ENCODE measurements at regions not wholly inside any gene's neighbourhood (a gene's known extent, or its start where the extent isn't known, plus 50 kb on each side); places are given as distances from the start of the nearest gene placed in this dataset.

- no peak overlapping the region for H3K9ac ChIP-seq (ENCODE audit: extremely low read depth, low read length, poor library complexity, severe bottlenecking)
- H3K27me3 ChIP-seq (ENCODE audit: control insufficient read depth, insufficient read depth, low read length, poor library complexity, severe bottlenecking), result no peaks in the 10 kb centered on the region
- no peaks in the 10 kb centered on the region for H3K36me3 ChIP-seq (ENCODE audit: control insufficient read depth, insufficient read depth, low read length)
- H3K4me3 Mint-ChIP-seq, result no peak overlapping the region
- no peak overlapping the region for H3K27ac Mint-ChIP-seq
- no peak overlapping the region for H3K27ac ChIP-seq (ENCODE audit: low read depth, low read length)
- H3K4me1 Mint-ChIP-seq, result no peaks in the 10 kb centered on the region
- H3K9me3 ChIP-seq (ENCODE audit: control insufficient read depth, low read length), result no peaks in the 10 kb centered on the region
- no peaks in the 10 kb centered on the region for H3K4me1 ChIP-seq (ENCODE audit: control insufficient read depth, insufficient read depth, low read length)
- H3K4me3 ChIP-seq (ENCODE audit: low read length), result no peak overlapping the region
- DNase-seq, result no peak
- no peaks in the 10 kb centered on the region for H3K9me3 Mint-ChIP-seq
- no peak for TF ChIP-seq CTCF (conservative IDR thresholded peaks at IDR 0.05)
- H3K36me3 Mint-ChIP-seq (ENCODE audit: low read depth), result no peaks in the 10 kb centered on the region
- H3K27me3 Mint-ChIP-seq (ENCODE audit: insufficient read depth), result no peaks in the 10 kb centered on the region
- WGBS, 2 experiments (ENCODE audit: insufficient coverage in 1 of 2, insufficient read length in 1 of 2), result 95 to 97% methylated on average over 9 to 11 of the region's 11 CpGs
Measured at GRCh38 chr7:47712416-47712815, 130.5 kb upstream of the TNS3 start.

- Mint-ChIP-seq H3K4me1 (no peaks in the 10 kb centered on the region), H3K27ac (no peak overlapping the region)
- WGBS, 2 experiments (ENCODE audit: insufficient coverage in 1 of 2, insufficient read length in 1 of 2), result 91 to 96% methylated on average over 8 to 12 of the region's 12 CpGs
Measured at GRCh38 chr7:47711776-47712175, 129.9 kb upstream of the TNS3 start.

GRCh38 chr7:47710201-47710935 lies 128.5 kb upstream of the TNS3 start:
- Histone ChIP-seq H3K9me3 (ENCODE audit: control insufficient read depth, low read length) (no peaks in the 10 kb centered on the region), H3K9ac (ENCODE audit: extremely low read depth, low read length, poor library complexity, severe bottlenecking) (no peak overlapping the region), H3K27ac (ENCODE audit: low read depth, low read length) (no peak overlapping the region), H3K36me3 (ENCODE audit: control insufficient read depth, insufficient read depth, low read length) (no peaks in the 10 kb centered on the region), H3K27me3 (ENCODE audit: control insufficient read depth, insufficient read depth, low read length, poor library complexity, severe bottlenecking) (no peaks in the 10 kb centered on the region), H3K4me1 (ENCODE audit: control insufficient read depth, insufficient read depth, low read length) (no peaks in the 10 kb centered on the region), H3K4me3 (ENCODE audit: low read length) (no peak overlapping the region)
- WGBS, 2 experiments (ENCODE audit: insufficient coverage in 1 of 2, insufficient read length in 1 of 2), result 79 to 89% methylated on average over 5 to 15 of the region's 15 CpGs
- no peak overlapping the region for H3K27ac Mint-ChIP-seq
- H3K27me3 Mint-ChIP-seq (ENCODE audit: insufficient read depth), result no peaks in the 10 kb centered on the region
- H3K9me3 Mint-ChIP-seq, result no peaks in the 10 kb centered on the region
- no peak for TF ChIP-seq CTCF (conservative IDR thresholded peaks at IDR 0.05)
- H3K4me3 Mint-ChIP-seq, result no peak overlapping the region
- no peaks in the 10 kb centered on the region for H3K36me3 Mint-ChIP-seq (ENCODE audit: low read depth)
- no peak for DNase-seq
- no peaks in the 10 kb centered on the region for H3K4me1 Mint-ChIP-seq

More at GRCh38 chr7:47711776-47712175, 129.9 kb upstream of the TNS3 start:
- Histone ChIP-seq H3K9ac (ENCODE audit: extremely low read depth, low read length, poor library complexity, severe bottlenecking) (no peak overlapping the region), H3K27ac (ENCODE audit: low read depth, low read length) (no peak overlapping the region), H3K9me3 (ENCODE audit: control insufficient read depth, low read length) (no peaks in the 10 kb centered on the region), H3K4me1 (ENCODE audit: control insufficient read depth, insufficient read depth, low read length) (no peaks in the 10 kb centered on the region), H3K27me3 (ENCODE audit: control insufficient read depth, insufficient read depth, low read length, poor library complexity, severe bottlenecking) (no peaks in the 10 kb centered on the region), H3K36me3 (ENCODE audit: control insufficient read depth, insufficient read depth, low read length) (no peaks in the 10 kb centered on the region), H3K4me3 (ENCODE audit: low read length) (no peak overlapping the region)
- no peaks in the 10 kb centered on the region for H3K27me3 Mint-ChIP-seq (ENCODE audit: insufficient read depth)
- TF ChIP-seq CTCF (conservative IDR thresholded peaks at IDR 0.05), result no peak
- H3K36me3 Mint-ChIP-seq (ENCODE audit: low read depth), result no peaks in the 10 kb centered on the region
- H3K4me3 Mint-ChIP-seq, result no peak overlapping the region
- H3K9me3 Mint-ChIP-seq, result no peaks in the 10 kb centered on the region
- DNase-seq, result no peak

All from endodermal cell (in vitro differentiated cells).